ENCODE measurements at regions not wholly inside any gene's neighbourhood (a gene's known extent, or its start where the extent isn't known, plus 50 kb on each side); places are given as distances from the start of the nearest gene placed in this dataset.

GRCh38 chr11:110366291-110366690 lies 63.5 kb upstream of the FDX1 start:
- Histone ChIP-seq H3K27me3 (ENCODE audit: control insufficient read depth in 1 of 2, insufficient read depth in 1 of 2, low read length in 2 of 2) (no peaks in the 10 kb centered on the region), H3K4me2 (ENCODE audit: low read length, poor library complexity, severe bottlenecking) (no peak overlapping the region), H3K4me3 (ENCODE audit: insufficient read depth in 1 of 2, low read depth in 1 of 2, low read length in 2 of 2) (no peak overlapping the region), H3K4ac (ENCODE audit: low read depth in 1 of 2, low read length in 2 of 2) (no peak overlapping the region), H2AFZ (ENCODE audit: low read depth, low read length) (no peak overlapping the region), H3K36me3 (ENCODE audit: control insufficient read depth in 1 of 2, insufficient read depth in 2 of 2, low read depth in 1 of 2, low read length in 2 of 2) (no peaks in the 10 kb centered on the region), H2BK5ac (ENCODE audit: low read depth, low read length, poor library complexity, severe bottlenecking) (no peak overlapping the region), H4K8ac (ENCODE audit: low read length) (no peak overlapping the region), H3K18ac (ENCODE audit: low read depth in 1 of 2, low read length in 2 of 2) (peak overlapping the region in 1 of 2 experiments; percentile 43), H3K23ac (ENCODE audit: low read length in 2 of 2) (no peak overlapping the region), H2AK5ac (ENCODE audit: low read length, severe bottlenecking) (no peak overlapping the region), H3K27ac (ENCODE audit: low read length, poor library complexity, severe bottlenecking) (no peak overlapping the region), H3K79me1 (replicated peaks; ENCODE audit: low read length, poor library complexity, severe bottlenecking) (no peaks in the 10 kb centered on the region), H3K9me3 (ENCODE audit: control insufficient read depth, low read length) (no peaks in the 10 kb centered on the region), H2BK12ac (ENCODE audit: low read length in 2 of 2) (no peak overlapping the region), H3K9ac (ENCODE audit: low read length) (no peak overlapping the region), H3K4me1 (ENCODE audit: control insufficient read depth, insufficient read depth, low read depth, low read length) (peaks cover 2% of the 10 kb centered on the region), H3K14ac (ENCODE audit: low read length in 2 of 2) (no peak overlapping the region), H4K91ac (ENCODE audit: low read length) (no peak overlapping the region), H2BK15ac (ENCODE audit: low read depth, poor library complexity, severe bottlenecking) (no peak overlapping the region), H2BK120ac (ENCODE audit: low read depth, low read length) (no peak overlapping the region)
- 72% methylated on average over 2 of the region's 6 CpGs for WGBS
- peak; percentile 45 for DNase-seq

- no peaks in the 10 kb centered on the region for H3K79me1 ChIP-seq (replicated peaks; ENCODE audit: low read length, poor library complexity, severe bottlenecking)
- H3K4ac ChIP-seq (ENCODE audit: low read depth in 1 of 2, low read length in 2 of 2): no peak overlapping the region
- H3K27me3 ChIP-seq (ENCODE audit: control insufficient read depth in 1 of 2, insufficient read depth in 1 of 2, low read length in 2 of 2): no peaks in the 10 kb centered on the region
- no peak overlapping the region for H3K27ac ChIP-seq (ENCODE audit: low read length, poor library complexity, severe bottlenecking)
- no peak overlapping the region for H3K4me3 ChIP-seq (ENCODE audit: insufficient read depth in 1 of 2, low read depth in 1 of 2, low read length in 2 of 2)
- H3K14ac ChIP-seq (ENCODE audit: low read length in 2 of 2): no peak overlapping the region
- H2BK12ac ChIP-seq (ENCODE audit: low read length in 2 of 2): no peak overlapping the region
- H3K4me2 ChIP-seq (ENCODE audit: low read length, poor library complexity, severe bottlenecking): no peak overlapping the region
- no peak overlapping the region for H2BK15ac ChIP-seq (ENCODE audit: low read depth, poor library complexity, severe bottlenecking)
- no peak overlapping the region for H2AFZ ChIP-seq (ENCODE audit: low read depth, low read length)
- H2BK120ac ChIP-seq (ENCODE audit: low read depth, low read length): no peak overlapping the region
- H3K4me1 ChIP-seq (ENCODE audit: control insufficient read depth, insufficient read depth, low read depth, low read length): peaks cover 2% of the 10 kb centered on the region
- H4K91ac ChIP-seq (ENCODE audit: low read length): no peak overlapping the region
- no peak for DNase-seq
- H2AK5ac ChIP-seq (ENCODE audit: low read length, severe bottlenecking): no peak overlapping the region
- no peak overlapping the region for H2BK5ac ChIP-seq (ENCODE audit: low read depth, low read length, poor library complexity, severe bottlenecking)
- H3K36me3 ChIP-seq (ENCODE audit: control insufficient read depth in 1 of 2, insufficient read depth in 2 of 2, low read depth in 1 of 2, low read length in 2 of 2): no peaks in the 10 kb centered on the region
- H3K9me3 ChIP-seq (ENCODE audit: control insufficient read depth, low read length): no peaks in the 10 kb centered on the region
- no peak overlapping the region for H3K23ac ChIP-seq (ENCODE audit: low read length in 2 of 2)
- no CpG with 5 or more reads among the region's 2 CpGs for WGBS
- no peak overlapping the region for H3K9ac ChIP-seq (ENCODE audit: low read length)
- H4K8ac ChIP-seq (ENCODE audit: low read length): no peak overlapping the region
- H3K18ac ChIP-seq (ENCODE audit: low read depth in 1 of 2, low read length in 2 of 2): no peak overlapping the region
Measured at GRCh38 chr11:110367571-110367970, 62.2 kb upstream of the FDX1 start.

- Histone ChIP-seq H3K4me2 (ENCODE audit: low read length, poor library complexity, severe bottlenecking) (no peak overlapping the region), H3K18ac (ENCODE audit: low read depth in 1 of 2, low read length in 2 of 2) (no peak overlapping the region), H3K79me1 (replicated peaks; ENCODE audit: low read length, poor library complexity, severe bottlenecking) (no peaks in the 10 kb centered on the region), H3K4me1 (ENCODE audit: control insufficient read depth, insufficient read depth, low read depth, low read length) (peaks cover 2% of the 10 kb centered on the region), H3K9me3 (ENCODE audit: control insufficient read depth, low read length) (no peaks in the 10 kb centered on the region), H4K8ac (ENCODE audit: low read length) (peak overlapping the region; percentile 27), H2BK15ac (ENCODE audit: low read depth, poor library complexity, severe bottlenecking) (no peak overlapping the region), H3K14ac (ENCODE audit: low read length in 2 of 2) (peak overlapping the region in 1 of 2 experiments; percentile 20), H3K27me3 (ENCODE audit: control insufficient read depth in 1 of 2, insufficient read depth in 1 of 2, low read length in 2 of 2) (no peaks in the 10 kb centered on the region), H3K23ac (ENCODE audit: low read length in 2 of 2) (no peak overlapping the region), H3K27ac (ENCODE audit: low read length, poor library complexity, severe bottlenecking) (no peak overlapping the region), H2BK5ac (ENCODE audit: low read depth, low read length, poor library complexity, severe bottlenecking) (no peak overlapping the region), H2BK12ac (ENCODE audit: low read length in 2 of 2) (no peak overlapping the region), H3K36me3 (ENCODE audit: control insufficient read depth in 1 of 2, insufficient read depth in 2 of 2, low read depth in 1 of 2, low read length in 2 of 2) (no peaks in the 10 kb centered on the region), H3K4me3 (ENCODE audit: insufficient read depth in 1 of 2, low read depth in 1 of 2, low read length in 2 of 2) (no peak overlapping the region), H2AK5ac (ENCODE audit: low read length, severe bottlenecking) (no peak overlapping the region), H3K4ac (ENCODE audit: low read depth in 1 of 2, low read length in 2 of 2) (no peak overlapping the region), H4K91ac (ENCODE audit: low read length) (no peak overlapping the region), H2AFZ (ENCODE audit: low read depth, low read length) (no peak overlapping the region), H3K9ac (ENCODE audit: low read length) (no peak overlapping the region), H2BK120ac (ENCODE audit: low read depth, low read length) (no peak overlapping the region)
- 82% methylated on average over 1 of the region's 1 CpG for WGBS
- DNase-seq: no peak
Measured at GRCh38 chr11:110371084-110371483, 58.7 kb upstream of the FDX1 start.

- Histone ChIP-seq H3K23ac (ENCODE audit: low read length in 2 of 2) (no peak overlapping the region), H3K4ac (ENCODE audit: low read depth in 1 of 2, low read length in 2 of 2) (no peak overlapping the region), H3K4me3 (ENCODE audit: insufficient read depth in 1 of 2, low read depth in 1 of 2, low read length in 2 of 2) (peak overlapping the region in 1 of 2 experiments; percentile 61), H2AFZ (ENCODE audit: low read depth, low read length) (no peak overlapping the region), H3K9me3 (ENCODE audit: control insufficient read depth, low read length) (no peaks in the 10 kb centered on the region), H2BK15ac (ENCODE audit: low read depth, poor library complexity, severe bottlenecking) (no peak overlapping the region), H2BK120ac (ENCODE audit: low read depth, low read length) (no peak overlapping the region), H3K79me1 (replicated peaks; ENCODE audit: low read length, poor library complexity, severe bottlenecking) (no peaks in the 10 kb centered on the region), H3K9ac (ENCODE audit: low read length) (peak overlapping the region; percentile 68), H3K4me1 (ENCODE audit: control insufficient read depth, insufficient read depth, low read depth, low read length) (peaks cover 2% of the 10 kb centered on the region), H3K14ac (ENCODE audit: low read length in 2 of 2) (peak overlapping the region in 1 of 2 experiments; percentile 26), H4K91ac (ENCODE audit: low read length) (peak overlapping the region; percentile 74), H3K4me2 (ENCODE audit: low read length, poor library complexity, severe bottlenecking) (no peak overlapping the region), H3K27me3 (ENCODE audit: control insufficient read depth in 1 of 2, insufficient read depth in 1 of 2, low read length in 2 of 2) (no peaks in the 10 kb centered on the region), H3K36me3 (ENCODE audit: control insufficient read depth in 1 of 2, insufficient read depth in 2 of 2, low read depth in 1 of 2, low read length in 2 of 2) (no peaks in the 10 kb centered on the region), H4K8ac (ENCODE audit: low read length) (peak overlapping the region; percentile 72), H2BK12ac (ENCODE audit: low read length in 2 of 2) (peak overlapping the region in 1 of 2 experiments; percentile 45), H2BK5ac (ENCODE audit: low read depth, low read length, poor library complexity, severe bottlenecking) (no peak overlapping the region), H2AK5ac (ENCODE audit: low read length, severe bottlenecking) (no peak overlapping the region), H3K18ac (ENCODE audit: low read depth in 1 of 2, low read length in 2 of 2) (peak overlapping the region in 1 of 2 experiments; percentile 11), H3K27ac (ENCODE audit: low read length, poor library complexity, severe bottlenecking) (no peak overlapping the region)
- peak; percentile 53 for DNase-seq
- WGBS: 70% methylated on average over 5 of the region's 5 CpGs
Measured at GRCh38 chr11:110373051-110373702, 56.6 kb upstream of the FDX1 start.
